GM04504 (cell line): ENCODE measurements at regions not wholly inside any gene's neighbourhood (a gene's known extent, or its start where the extent isn't known, plus 50 kb on each side); places are given as distances from the start of the nearest gene placed in this dataset.
"Not testable (repeated sequence)": the region's sequence is repeated elsewhere in the genome, so short reads cannot be mapped to it uniquely, and the experiment has no call there.

Experiments
- DNase-seq: peaks from one replicate; pipeline ENCODE4 v3.0.0-alpha.2; 2012; ENCODE audit warnings: low read depth

DNA sequence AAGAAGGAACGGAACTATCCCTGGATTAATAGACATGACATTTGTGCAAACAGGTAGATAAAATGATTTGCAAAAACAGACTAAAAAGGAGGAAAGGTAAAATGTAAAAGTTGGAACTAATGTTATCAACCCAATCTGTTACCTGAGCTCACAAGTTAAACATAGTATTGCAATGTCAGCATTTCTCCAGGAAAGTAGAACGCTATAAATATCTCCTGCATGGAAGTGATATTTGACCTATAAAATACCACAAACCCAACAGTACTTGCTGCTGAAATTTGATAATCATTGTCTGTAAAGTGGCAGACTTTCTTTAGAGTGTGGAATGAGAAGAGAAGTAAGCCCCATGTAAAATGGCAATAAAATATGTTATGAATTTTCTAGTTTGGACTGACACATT lies 1435.7 kb downstream of the LRFN5 start:
- DNase-seq, result no peak

GRCh38 chr14:43041976-43042375 lies 1435.3 kb downstream of the LRFN5 start:
- DNase-seq, result no peak

GRCh38 chr14:43041207-43041606 lies 1434.5 kb downstream of the LRFN5 start:
- DNase-seq, result no peak

GRCh38 chr14:43039881-43040280 lies 1433.2 kb downstream of the LRFN5 start:
- DNase-seq, result no peak

DNA sequence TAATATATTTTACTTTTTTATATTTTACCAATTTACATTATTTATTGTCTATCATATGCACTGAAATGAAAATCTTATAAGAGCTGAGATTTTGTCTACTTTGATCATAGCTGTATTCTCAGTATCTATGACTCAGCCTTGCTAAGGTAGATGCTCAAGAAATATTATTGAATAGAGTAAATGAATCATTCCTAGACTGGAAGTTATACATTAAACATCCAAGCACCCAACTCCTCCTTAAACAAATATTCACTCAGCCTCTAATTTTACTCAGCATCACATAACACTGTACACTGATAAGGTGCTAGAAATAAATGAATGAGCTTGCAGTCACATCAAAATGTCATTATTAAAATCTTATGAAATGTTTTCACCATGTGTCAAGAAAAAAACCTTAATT lies 1424.9 kb downstream of the LRFN5 start:
- DNase-seq, result no peak

GRCh38 chr14:43022094-43022800 lies 1415.6 kb downstream of the LRFN5 start:
- DNase-seq, result no peak

DNA sequence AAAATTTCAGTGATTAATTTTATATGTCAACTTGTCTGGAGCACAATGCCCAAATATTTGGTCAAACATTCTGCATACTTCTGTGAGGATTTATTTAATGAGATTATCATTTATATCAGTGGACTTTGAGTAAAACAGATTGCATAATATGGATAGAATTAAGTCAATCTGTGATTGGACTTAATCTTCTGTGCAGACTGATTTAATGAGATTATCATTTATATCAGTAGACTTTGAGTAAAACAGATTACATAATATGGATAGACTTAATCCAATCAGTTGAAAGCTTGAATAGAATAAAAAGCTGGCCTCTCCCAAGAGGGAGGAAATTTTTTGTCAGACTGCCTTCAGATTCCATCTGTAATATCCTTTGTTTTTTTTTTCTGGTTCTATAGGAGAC lies 1413.2 kb downstream of the LRFN5 start:
- DNase-seq, result no peak

DNA sequence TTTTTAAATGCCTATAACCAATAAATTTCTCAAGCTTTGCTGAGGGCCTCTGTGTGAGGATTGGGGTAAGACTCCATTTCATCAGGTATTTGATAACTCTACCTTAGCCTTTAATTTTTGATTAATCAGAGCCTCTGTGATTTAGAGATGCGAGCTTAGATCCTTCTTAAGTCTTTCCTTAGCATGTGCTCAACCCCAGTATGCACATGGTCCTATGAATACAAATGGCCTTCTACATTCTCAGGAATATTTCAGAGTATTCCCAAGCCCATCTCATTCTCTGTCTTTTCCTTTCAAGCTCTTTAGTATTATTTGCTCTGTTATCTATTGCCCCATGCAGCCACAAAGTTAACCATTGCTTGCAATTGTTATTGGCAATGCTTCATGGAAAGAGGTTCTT lies 1407.7 kb downstream of the LRFN5 start:
- no peak for DNase-seq

GRCh38 chr14:43012817-43013216 lies 1406.1 kb downstream of the LRFN5 start:
- no peak for DNase-seq

DNA sequence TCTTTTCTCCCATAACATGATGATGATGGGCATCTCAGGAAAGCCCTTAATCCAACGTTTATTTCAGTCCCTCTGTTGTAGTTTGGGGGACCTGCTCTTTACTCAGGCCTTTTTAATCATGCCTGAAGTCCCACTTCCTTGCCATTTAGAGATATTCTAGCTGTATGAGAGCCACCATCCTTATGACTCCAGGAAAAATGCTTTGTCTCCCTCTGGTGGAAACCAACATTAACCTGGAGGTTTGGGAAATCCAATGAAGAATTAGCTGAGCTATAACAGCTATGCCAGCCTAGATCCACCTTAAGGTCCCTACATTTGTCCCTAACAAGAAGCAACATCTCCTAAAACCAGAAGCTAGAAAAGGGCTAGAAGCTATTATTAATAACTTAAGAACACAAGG lies 1399.1 kb downstream of the LRFN5 start:
- DNase-seq, result no peak

GRCh38 chr14:43003845-43004244 lies 1397.2 kb downstream of the LRFN5 start:
- no peak for DNase-seq

DNA sequence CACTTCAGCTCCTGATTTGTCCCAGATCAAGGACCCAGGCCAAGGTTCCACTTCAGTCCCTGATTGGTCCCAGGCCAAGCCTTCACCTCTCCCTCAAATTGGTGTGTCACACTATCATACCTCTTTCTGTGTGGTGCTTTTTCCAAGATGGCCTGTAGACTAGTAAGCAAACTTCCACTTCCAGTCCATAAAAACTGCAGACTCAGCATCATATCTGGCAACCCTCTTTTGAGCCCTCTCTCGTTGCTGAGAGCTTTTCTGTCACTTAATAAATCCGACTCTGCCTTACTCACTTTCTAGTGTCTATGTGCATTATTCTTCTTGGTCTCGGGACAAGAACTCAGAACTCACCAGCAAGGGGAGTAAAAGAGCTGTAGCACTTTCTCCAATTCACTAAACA lies 1395.1 kb downstream of the LRFN5 start:
- no peak for DNase-seq

DNA sequence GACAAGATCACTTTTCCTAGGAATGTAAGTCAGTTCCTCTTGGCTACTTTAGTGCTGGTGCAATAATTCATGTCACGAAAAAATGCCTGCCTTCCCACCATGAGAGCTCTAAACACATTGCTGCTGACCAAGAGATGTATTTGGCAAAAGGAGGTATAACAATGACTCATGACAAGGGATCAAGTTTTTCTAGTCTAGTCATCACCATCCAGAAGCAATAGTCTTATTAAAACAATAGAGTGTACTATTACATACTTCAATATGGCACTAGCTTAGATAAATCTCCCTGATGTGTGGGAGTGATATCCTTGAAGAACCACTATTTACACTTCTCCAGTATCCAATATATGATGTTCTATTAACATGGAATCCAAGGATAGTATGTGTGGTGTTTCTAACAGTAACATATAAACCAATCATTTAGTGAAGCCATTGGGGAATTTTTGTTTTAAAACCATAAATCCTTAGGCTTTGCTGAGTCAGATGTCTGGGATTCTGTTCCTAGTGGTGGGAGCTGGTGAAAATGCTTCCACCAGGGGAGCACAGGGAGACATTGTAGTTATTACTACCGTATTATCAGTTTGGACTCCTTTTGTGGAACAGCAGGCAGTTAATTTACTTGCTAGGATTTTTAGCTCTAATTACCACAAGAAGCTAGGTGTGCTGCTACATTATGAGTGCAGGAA lies 1387.5 kb downstream of the LRFN5 start:
- DNase-seq, result no peak

DNA sequence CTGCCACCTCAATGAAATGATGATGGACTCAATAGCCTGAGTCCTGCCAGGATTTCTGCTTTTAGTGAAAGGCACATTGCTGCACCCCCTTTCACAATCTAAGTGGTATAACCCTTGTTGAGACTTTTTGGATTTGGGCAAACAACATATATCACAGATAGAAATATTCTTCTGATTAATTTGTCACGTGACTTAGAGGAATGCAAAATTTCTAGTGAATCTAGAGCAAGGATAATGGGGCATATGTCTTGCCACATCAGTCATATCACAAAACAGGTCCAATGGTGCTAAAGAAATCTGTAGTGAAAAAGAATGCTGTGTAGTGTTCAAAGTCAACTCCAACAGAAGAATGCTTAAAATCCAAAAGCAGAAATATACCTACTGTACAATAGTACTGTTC lies 1386.3 kb downstream of the LRFN5 start:
- DNase-seq, result no peak

DNA sequence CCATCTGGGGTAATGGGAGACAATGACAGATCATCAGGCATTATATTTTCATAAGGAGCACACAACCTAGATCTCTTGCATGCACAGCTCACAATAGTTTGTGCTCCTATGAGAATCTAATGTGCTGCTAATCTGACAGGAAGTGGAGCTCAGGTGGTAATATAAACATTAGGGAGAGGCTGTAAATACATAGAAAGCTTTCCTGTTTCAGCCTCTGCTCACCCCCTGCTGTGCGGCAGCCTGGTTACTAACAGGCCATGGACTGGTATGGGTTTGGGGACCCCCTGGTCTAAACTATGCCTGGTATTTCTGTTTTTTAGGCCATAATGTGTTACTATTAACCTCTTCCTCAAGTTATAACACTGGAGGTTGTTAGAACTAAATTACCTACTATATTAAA lies 1373.7 kb downstream of the LRFN5 start:
- DNase-seq, result no peak

DNA sequence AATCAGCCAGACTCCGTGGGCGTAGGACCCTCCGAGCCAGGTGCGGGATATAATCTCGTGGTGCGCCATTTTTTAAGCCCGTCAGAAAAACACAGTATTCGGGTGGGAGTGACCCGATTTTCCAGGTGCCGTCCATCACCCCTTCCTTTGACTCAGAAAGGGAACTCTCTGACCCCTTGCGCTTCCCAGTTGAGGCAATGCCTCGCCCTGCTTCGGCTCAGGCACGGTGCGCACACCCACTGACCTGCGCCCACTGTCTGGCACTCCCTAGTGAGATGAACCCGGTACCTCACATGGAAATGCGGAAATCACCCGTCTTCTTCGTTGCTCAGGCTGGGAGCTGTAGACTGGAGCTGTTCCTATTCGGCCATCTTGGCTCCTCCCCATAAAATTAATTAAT lies 1366.5 kb downstream of the LRFN5 start:
- not testable (repeated sequence) for DNase-seq

GRCh38 chr14:42965512-42965911 lies 1358.8 kb downstream of the LRFN5 start:
- DNase-seq, result no peak

DNA sequence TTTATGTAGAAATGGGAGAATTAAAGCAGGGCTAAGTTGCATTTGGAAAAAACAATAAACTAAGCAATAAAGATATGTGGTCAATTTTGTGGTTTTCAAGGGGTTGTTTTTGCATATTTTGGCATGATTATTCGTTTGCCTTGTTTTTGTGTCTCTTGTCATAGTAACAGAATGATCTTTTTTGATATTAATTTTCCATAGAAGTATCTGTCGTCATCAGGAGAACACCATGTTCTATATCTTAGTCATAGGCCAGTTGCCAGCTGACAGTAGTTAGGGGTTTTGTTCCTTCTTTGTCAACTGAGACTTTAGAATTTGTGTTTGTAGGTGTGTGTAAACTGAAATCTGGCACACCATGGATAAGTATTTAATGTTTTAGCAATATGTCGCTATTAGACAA lies 1354.8 kb downstream of the LRFN5 start:
- no peak for DNase-seq

GRCh38 chr14:42950363-42950762 lies 1343.7 kb downstream of the LRFN5 start:
- DNase-seq, result no peak

- DNase-seq, result no peak
Observed at GRCh38 chr14:42947991-42948390, 1341.3 kb downstream of the LRFN5 start.

GRCh38 chr14:42944284-42944683 lies 1337.6 kb downstream of the LRFN5 start:
- no peak for DNase-seq

GRCh38 chr14:42931308-42931707 lies 1324.6 kb downstream of the LRFN5 start:
- DNase-seq, result no peak

- no peak for DNase-seq
Observed at GRCh38 chr14:42929806-42930480, 1323.3 kb downstream of the LRFN5 start.
